Thyroid gland (tissue), 4 donors: ENCODE measurements at regions not wholly inside any gene's neighbourhood (a gene's known extent, or its start where the extent isn't known, plus 50 kb on each side); places are given as distances from the start of the nearest gene placed in this dataset.

Experiments
- DNase-seq, 2 donors: peaks; one replicate each; pipeline ENCODE4 v3.0.0-alpha.2; 2019
- H3K27ac ChIP-seq, 3 donors: fragments of 200-600 bp; sonication (generic); 1 replicate in 2 of 3; 2 replicates in 1 of 3; pipeline ENCODE4 v1.5.1; 2016 to 2019; ENCODE audit warnings: mild to moderate bottlenecking in 1 of 3, moderate library complexity in 1 of 3
- H3K27me3 ChIP-seq: fragments of 200-600 bp; sonication (generic); one replicate; pipeline ENCODE4 v1.5.1; 2019
- H3K36me3 ChIP-seq, 2 donors: fragments of 200-600 bp; sonication (generic); one replicate each; pipeline ENCODE4 v1.5.1; 2016 to 2019
- H3K4me1 ChIP-seq, 2 donors: fragments of 200-600 bp; sonication (generic); one replicate each; pipeline ENCODE4 v1.5.1; 2017 to 2019
- H3K4me3 ChIP-seq, 3 donors: fragments of 200-600 bp; sonication (generic); replicated peaks in 1 of 3; 1 replicate in 2 of 3; 2 replicates in 1 of 3; pipeline ENCODE4 v1.5.1; 2016; ENCODE audit warnings: mild to moderate bottlenecking in 1 of 3
- H3K9me3 ChIP-seq: fragments of 200-600 bp; sonication (generic); one replicate; pipeline ENCODE4 v1.5.1; 2017
- POLR2A ChIP-seq, 2 donors: fragments of 450-650 bp; IDR thresholded peaks; one replicate each; pipeline ENCODE4 v1.6.1; 2017; ENCODE audit warnings: antibody characterized with exemption in 2 of 2, mild to moderate bottlenecking in 2 of 2, moderate library complexity in 1 of 2
- WGBS, 2 donors: methylation state at CpG; one replicate each; pipeline ENCODE4 v1.1.5; 2017; 5-methylcytosine and 5-hydroxymethylcytosine counted together
- intact Hi-C: fragments of 100-400 bp; cut with DNase I; formaldehyde crosslinking; loops from one replicate; pipeline ENCODE4 v1.15.1; 2023
- TF ChIP-seq, protein P1 (sequence below), 6 experiments: fragments of 200-600 bp in 3 of 6; fragments of 450-650 bp in 3 of 6; sonication (generic) in 3 of 6; IDR thresholded peaks; one replicate each; pipeline ENCODE4 v1.5.1; 2016 to 2019; ENCODE audit warnings: antibody characterized with exemption in 6 of 6, mild to moderate bottlenecking in 2 of 6, inconsistent platforms in 1 of 6, moderate library complexity in 1 of 6

DNA sequence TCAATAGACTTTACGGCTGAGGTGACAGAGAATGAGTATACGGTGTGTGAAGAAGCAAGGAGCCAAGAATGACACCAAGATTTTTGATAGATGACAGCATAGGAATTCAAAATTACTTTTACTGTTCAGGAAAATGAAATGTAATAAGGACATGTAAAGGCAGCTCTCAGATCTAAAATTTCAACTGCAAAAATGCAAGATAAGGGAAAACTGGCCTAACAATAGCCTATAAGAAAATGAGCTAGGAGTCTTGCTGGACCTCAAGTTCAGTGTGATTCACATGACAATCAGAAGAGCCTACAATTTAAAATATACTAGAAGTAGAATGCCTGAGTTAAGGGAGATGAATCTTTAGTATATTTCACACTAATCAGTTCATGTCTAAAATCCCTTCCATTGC is 102.0 kb downstream of the RPS29 start:
- Histone ChIP-seq H3K27ac (no peak overlapping the region), H3K27me3 (no peaks in the 10 kb centered on the region), H3K9me3 (no peaks in the 10 kb centered on the region), H3K4me1 (no peaks in the 10 kb centered on the region), H3K36me3 (no peaks in the 10 kb centered on the region), H3K4me3 (no peak overlapping the region)
- no peak for DNase-seq
- intact Hi-C loops, result no loop called here
- TF ChIP-seq, protein P1, sequence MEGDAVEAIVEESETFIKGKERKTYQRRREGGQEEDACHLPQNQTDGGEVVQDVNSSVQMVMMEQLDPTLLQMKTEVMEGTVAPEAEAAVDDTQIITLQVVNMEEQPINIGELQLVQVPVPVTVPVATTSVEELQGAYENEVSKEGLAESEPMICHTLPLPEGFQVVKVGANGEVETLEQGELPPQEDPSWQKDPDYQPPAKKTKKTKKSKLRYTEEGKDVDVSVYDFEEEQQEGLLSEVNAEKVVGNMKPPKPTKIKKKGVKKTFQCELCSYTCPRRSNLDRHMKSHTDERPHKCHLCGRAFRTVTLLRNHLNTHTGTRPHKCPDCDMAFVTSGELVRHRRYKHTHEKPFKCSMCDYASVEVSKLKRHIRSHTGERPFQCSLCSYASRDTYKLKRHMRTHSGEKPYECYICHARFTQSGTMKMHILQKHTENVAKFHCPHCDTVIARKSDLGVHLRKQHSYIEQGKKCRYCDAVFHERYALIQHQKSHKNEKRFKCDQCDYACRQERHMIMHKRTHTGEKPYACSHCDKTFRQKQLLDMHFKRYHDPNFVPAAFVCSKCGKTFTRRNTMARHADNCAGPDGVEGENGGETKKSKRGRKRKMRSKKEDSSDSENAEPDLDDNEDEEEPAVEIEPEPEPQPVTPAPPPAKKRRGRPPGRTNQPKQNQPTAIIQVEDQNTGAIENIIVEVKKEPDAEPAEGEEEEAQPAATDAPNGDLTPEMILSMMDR (IDR thresholded peaks at IDR 0.05), result no peak
- no peak for TF ChIP-seq POLR2A (IDR thresholded peaks at IDR 0.05)
- 90 to 93% methylated on average over 2 of the region's 2 CpGs for WGBS, 2 donors

GRCh38 chr14:49483268-49483667 is 102.9 kb downstream of the RPS29 start:
- TF ChIP-seq, protein P1 (IDR thresholded peaks at IDR 0.05), result no peak
- TF ChIP-seq POLR2A (IDR thresholded peaks at IDR 0.05), result no peak
- Histone ChIP-seq H3K36me3 (no peaks in the 10 kb centered on the region), H3K27me3 (no peaks in the 10 kb centered on the region), H3K9me3 (no peaks in the 10 kb centered on the region), H3K27ac (no peak overlapping the region), H3K4me1 (no peaks in the 10 kb centered on the region), H3K4me3 (no peak overlapping the region)
- DNase-seq, result no peak
- 44 to 72% methylated on average over 1 of the region's 1 CpG for WGBS, 2 donors
- intact Hi-C loops, result no loop called here

GRCh38 chr14:49480979-49481498 is 105.1 kb downstream of the RPS29 start:
- no peak overlapping the region for H3K27ac ChIP-seq
- no peaks in the 10 kb centered on the region for H3K4me1 ChIP-seq
- H3K27me3 ChIP-seq, result no peaks in the 10 kb centered on the region
- intact Hi-C loops, result no loop called here
- DNase-seq, result no peak
- H3K9me3 ChIP-seq, result no peaks in the 10 kb centered on the region
- TF ChIP-seq POLR2A (IDR thresholded peaks at IDR 0.05), result no peak
- TF ChIP-seq, protein P1 (IDR thresholded peaks at IDR 0.05), result no peak
- no peak overlapping the region for H3K4me3 ChIP-seq
- H3K36me3 ChIP-seq, result no peaks in the 10 kb centered on the region

GRCh38 chr14:49480053-49480760 is 106.0 kb downstream of the RPS29 start:
- no peak overlapping the region for H3K27ac ChIP-seq
- no peaks in the 10 kb centered on the region for H3K9me3 ChIP-seq
- no peaks in the 10 kb centered on the region for H3K36me3 ChIP-seq
- no peaks in the 10 kb centered on the region for H3K4me1 ChIP-seq
- no peak for DNase-seq
- 78 to 85% methylated on average over 3 of the region's 3 CpGs for WGBS, 2 donors
- TF ChIP-seq, protein P1 (IDR thresholded peaks at IDR 0.05), result no peak
- TF ChIP-seq POLR2A (IDR thresholded peaks at IDR 0.05), result no peak
- no peaks in the 10 kb centered on the region for H3K27me3 ChIP-seq
- intact Hi-C loops, result no loop called here
- no peak overlapping the region for H3K4me3 ChIP-seq

- no peak for DNase-seq
- no peak overlapping the region for H3K4me3 ChIP-seq
- TF ChIP-seq, protein P1 (IDR thresholded peaks at IDR 0.05), result no peak
- no peak for TF ChIP-seq POLR2A (IDR thresholded peaks at IDR 0.05)
- no peaks in the 10 kb centered on the region for H3K27me3 ChIP-seq
- no peak overlapping the region for H3K27ac ChIP-seq
- H3K36me3 ChIP-seq, result no peaks in the 10 kb centered on the region
- no peaks in the 10 kb centered on the region for H3K4me1 ChIP-seq
- no peaks in the 10 kb centered on the region for H3K9me3 ChIP-seq
- intact Hi-C loops, result no loop called here
- 63 to 67% methylated on average over 5 of the region's 5 CpGs for WGBS, 2 donors
These were observed 106.7 kb downstream of the RPS29 start for GRCh38 chr14:49479432-49479831.
